WTC11 (cell line): ENCODE measurements at regions not wholly inside any gene's neighbourhood (a gene's known extent, or its start where the extent isn't known, plus 50 kb on each side); places are given as distances from the start of the nearest gene placed in this dataset.

Experiments used
- CREB1 ChIP-seq: sonication (generic); formaldehyde crosslinking; IDR thresholded peaks from 2 replicates; pipeline ENCODE4 v1.8.0; 2023; ENCODE audit warnings: mild to moderate bottlenecking, missing genetic modification reagents
- IRF1 ChIP-seq: sonication (generic); formaldehyde crosslinking; IDR thresholded peaks from 2 replicates; pipeline ENCODE4 v1.8.0; 2023; ENCODE audit warnings: missing genetic modification reagents
- NFYB ChIP-seq: sonication (generic); formaldehyde crosslinking; conservative IDR thresholded peaks from 2 replicates; pipeline ENCODE4 v1.8.0; 2022; ENCODE audit warnings: low read depth, missing genetic modification reagents
- PRDM15 ChIP-seq: sonication (generic); formaldehyde crosslinking; IDR thresholded peaks from 2 replicates; pipeline ENCODE4 v1.8.0; 2022; ENCODE audit warnings: missing genetic modification reagents
- TF ChIP-seq, protein P1 (sequence below): sonication (generic); formaldehyde crosslinking; IDR thresholded peaks from 2 replicates; pipeline ENCODE4 v1.8.1; 2023; ENCODE audit warnings: mild to moderate bottlenecking, missing genetic modification reagents, borderline replicate concordance
- TF ChIP-seq, protein P2 (sequence below): sonication (generic); formaldehyde crosslinking; conservative IDR thresholded peaks from 2 replicates; pipeline ENCODE4 v1.8.1; 2023; ENCODE audit warnings: mild to moderate bottlenecking, low read depth, missing genetic modification reagents, moderate library complexity

DNA sequence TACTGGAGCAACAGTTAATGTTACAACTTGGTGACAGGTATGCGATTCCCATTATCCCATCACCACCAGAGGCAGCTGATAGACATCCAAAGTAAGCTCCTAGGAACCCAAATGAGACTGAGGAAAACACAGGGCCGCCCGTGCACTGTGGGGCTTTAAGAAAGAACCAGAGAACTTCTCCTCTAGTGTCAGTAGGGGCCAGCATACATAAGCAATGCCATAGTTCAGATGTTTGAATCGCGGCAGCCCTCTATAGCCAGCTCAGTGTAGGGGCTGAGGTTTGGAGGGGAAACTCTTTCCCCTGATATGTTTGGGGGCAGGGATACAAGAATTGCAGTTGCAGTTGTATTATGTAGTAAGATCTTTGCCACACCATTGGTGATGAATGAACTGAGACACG is 593.3 kb upstream of the NCAM2 start:
- TF ChIP-seq CREB1 (CRISPR knock-in tag) (no peak), NFYB (CRISPR knock-in tag) (no peak), IRF1 (CRISPR knock-in tag) (no peak), PRDM15 (CRISPR knock-in tag) (no peak)
- TF ChIP-seq, protein P1, sequence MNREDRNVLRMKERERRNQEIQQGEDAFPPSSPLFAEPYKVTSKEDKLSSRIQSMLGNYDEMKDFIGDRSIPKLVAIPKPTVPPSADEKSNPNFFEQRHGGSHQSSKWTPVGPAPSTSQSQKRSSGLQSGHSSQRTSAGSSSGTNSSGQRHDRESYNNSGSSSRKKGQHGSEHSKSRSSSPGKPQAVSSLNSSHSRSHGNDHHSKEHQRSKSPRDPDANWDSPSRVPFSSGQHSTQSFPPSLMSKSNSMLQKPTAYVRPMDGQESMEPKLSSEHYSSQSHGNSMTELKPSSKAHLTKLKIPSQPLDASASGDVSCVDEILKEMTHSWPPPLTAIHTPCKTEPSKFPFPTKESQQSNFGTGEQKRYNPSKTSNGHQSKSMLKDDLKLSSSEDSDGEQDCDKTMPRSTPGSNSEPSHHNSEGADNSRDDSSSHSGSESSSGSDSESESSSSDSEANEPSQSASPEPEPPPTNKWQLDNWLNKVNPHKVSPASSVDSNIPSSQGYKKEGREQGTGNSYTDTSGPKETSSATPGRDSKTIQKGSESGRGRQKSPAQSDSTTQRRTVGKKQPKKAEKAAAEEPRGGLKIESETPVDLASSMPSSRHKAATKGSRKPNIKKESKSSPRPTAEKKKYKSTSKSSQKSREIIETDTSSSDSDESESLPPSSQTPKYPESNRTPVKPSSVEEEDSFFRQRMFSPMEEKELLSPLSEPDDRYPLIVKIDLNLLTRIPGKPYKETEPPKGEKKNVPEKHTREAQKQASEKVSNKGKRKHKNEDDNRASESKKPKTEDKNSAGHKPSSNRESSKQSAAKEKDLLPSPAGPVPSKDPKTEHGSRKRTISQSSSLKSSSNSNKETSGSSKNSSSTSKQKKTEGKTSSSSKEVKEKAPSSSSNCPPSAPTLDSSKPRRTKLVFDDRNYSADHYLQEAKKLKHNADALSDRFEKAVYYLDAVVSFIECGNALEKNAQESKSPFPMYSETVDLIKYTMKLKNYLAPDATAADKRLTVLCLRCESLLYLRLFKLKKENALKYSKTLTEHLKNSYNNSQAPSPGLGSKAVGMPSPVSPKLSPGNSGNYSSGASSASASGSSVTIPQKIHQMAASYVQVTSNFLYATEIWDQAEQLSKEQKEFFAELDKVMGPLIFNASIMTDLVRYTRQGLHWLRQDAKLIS: no peak
- TF ChIP-seq, protein P2, sequence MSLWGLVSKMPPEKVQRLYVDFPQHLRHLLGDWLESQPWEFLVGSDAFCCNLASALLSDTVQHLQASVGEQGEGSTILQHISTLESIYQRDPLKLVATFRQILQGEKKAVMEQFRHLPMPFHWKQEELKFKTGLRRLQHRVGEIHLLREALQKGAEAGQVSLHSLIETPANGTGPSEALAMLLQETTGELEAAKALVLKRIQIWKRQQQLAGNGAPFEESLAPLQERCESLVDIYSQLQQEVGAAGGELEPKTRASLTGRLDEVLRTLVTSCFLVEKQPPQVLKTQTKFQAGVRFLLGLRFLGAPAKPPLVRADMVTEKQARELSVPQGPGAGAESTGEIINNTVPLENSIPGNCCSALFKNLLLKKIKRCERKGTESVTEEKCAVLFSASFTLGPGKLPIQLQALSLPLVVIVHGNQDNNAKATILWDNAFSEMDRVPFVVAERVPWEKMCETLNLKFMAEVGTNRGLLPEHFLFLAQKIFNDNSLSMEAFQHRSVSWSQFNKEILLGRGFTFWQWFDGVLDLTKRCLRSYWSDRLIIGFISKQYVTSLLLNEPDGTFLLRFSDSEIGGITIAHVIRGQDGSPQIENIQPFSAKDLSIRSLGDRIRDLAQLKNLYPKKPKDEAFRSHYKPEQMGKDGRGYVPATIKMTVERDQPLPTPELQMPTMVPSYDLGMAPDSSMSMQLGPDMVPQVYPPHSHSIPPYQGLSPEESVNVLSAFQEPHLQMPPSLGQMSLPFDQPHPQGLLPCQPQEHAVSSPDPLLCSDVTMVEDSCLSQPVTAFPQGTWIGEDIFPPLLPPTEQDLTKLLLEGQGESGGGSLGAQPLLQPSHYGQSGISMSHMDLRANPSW (CRISPR knock-in tag): no peak
